Suppressor macrophage treated with lipopolysaccharide for 1 hour (primary cell): ENCODE measurements at regions not wholly inside any gene's neighbourhood (a gene's known extent, or its start where the extent isn't known, plus 50 kb on each side); places are given as distances from the start of the nearest gene placed in this dataset.

Experiments used
- DNase-seq, 3 donors: peaks; one replicate each; pipeline ENCODE4 v3.0.0-alpha.2; 2020 to 2022

DNA sequence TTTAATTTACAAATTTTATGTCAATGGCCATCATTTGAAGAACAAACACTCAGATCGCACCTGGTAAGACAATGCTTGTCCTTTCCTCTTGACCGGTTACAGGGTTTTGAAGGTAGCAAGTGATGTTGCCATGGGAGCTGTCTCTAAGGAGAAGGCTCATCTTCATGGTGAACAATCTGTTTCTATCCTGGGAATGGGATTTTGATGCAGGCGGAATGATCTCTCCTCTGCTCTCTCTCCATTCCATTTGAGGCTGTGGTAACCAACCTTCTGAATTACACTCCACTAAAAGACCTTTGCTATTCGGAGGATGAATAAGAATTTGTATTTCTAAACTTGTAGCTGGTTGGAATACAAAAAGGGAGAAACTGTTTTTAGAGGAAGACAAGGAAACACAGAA, 57.9 kb upstream of the SLC5A9 start:
- no peak for DNase-seq

GRCh38 chr1:48160486-48161132, 61.9 kb upstream of the SLC5A9 start:
- DNase-seq = no peak

GRCh38 chr1:48139275-48139674, 83.2 kb upstream of the SLC5A9 start:
- no peak for DNase-seq

DNA sequence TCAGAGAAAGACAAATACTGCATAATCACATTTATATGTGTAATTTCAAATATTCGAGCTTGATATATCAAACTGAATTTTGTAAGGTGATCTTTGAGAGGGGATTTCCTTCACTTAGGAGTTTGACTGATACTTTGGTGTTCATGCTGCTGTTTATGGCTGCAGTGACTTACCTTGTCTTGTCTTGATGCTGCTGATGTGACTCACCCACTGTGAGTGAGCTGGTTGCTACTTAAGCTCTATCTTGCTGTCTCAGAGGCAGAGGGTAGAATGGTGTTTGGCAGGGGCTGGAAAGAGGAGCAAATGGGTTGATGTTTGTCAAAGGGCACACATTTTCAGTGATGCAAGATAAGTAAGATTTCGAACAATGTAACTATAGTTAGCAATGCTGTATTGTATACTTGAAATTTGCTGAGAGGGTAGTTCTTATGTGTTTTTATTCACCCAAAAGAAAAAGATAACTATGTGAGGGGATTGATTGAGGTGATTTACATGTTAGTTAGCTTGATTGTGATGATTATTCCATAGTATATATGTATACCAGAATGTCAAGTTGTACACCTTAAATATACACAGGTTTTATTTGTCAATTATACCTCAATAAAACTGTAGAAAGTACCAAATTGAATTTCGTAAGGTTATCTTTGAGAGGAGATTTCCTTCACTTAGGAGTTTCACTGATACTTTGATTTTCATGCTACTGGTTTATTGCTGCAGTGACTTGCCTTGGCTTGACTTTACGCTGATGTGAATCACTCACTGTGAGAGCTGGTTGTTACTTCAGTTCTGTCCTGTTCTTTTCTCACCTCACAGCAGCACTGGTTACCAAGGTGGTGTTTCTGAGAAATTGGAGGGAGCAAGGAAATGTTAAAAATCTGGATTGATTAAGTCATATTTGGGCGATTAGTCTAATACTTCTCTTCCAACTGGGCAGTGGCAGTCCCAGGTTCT, 94.5 kb upstream of the SLC5A9 start:
- no peak for DNase-seq

- DNase-seq = no peak
Observed at GRCh38 chr1:48123647-48124046, 98.9 kb upstream of the SLC5A9 start.

DNA sequence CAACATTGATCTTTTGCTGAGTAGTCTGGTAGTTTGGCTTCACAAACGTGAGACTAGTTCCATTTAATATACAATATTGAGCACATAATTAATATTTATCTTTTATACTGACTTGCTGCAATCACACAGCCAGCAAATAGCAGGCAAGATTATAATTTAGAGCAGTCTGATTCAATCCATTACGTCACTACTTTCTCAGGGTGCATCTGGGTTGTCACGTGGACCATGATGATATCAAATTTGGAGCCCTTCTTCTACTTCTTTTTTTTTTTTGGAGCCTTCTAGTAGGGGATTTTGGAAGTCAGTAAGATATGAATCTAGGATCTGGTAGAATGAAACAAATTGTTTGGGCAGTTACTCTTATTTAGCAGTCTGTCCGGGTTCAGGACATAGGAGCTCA, 100.6 kb upstream of the SLC5A9 start:
- peak; percentile 30 to 45 (median 33) for DNase-seq

DNA sequence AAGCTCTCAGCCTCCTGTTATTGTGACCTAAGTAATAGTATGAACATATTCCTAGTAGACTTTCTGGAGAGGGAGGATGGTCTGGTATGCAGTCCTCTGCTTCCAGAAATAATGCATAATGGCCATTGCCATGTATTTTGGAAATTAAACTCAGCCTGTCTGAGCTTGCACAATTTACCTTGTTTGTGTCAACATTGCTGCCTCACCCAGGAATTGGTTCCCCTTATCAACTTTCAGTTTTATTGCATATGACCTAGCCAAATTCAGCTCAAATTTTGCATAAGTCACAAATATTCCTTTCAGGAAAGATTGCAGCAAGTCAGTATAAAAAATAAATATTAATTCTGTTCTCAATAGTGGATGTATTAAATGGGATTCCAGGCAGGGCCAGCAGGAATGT, 101.9 kb upstream of the SLC5A9 start:
- peak; percentile 12 to 37 (median 21) for DNase-seq

DNA sequence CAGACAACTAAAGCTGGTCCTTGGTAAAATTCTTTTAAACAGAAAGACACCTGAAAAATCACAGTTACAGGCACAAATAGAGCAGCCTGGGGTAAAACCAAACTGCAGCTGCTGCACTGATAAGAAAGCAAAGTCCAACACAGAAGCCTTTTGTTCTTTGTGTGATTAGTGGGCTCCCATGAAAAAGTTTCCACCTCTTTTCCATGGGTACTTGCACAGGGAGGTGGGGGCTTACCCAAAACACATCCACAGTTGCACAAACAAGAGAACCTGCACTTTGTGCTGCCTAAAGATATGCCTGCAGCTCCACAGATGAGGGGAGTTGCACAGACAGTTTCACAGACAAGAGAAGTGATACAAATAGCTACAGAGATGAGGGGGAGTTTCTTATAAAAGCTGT, 106.7 kb upstream of the SLC5A9 start:
- no peak for DNase-seq

GRCh38 chr1:48114596-48115382, 107.7 kb upstream of the SLC5A9 start:
- peak in 1 of 3 donors; percentile 11 for DNase-seq

DNA sequence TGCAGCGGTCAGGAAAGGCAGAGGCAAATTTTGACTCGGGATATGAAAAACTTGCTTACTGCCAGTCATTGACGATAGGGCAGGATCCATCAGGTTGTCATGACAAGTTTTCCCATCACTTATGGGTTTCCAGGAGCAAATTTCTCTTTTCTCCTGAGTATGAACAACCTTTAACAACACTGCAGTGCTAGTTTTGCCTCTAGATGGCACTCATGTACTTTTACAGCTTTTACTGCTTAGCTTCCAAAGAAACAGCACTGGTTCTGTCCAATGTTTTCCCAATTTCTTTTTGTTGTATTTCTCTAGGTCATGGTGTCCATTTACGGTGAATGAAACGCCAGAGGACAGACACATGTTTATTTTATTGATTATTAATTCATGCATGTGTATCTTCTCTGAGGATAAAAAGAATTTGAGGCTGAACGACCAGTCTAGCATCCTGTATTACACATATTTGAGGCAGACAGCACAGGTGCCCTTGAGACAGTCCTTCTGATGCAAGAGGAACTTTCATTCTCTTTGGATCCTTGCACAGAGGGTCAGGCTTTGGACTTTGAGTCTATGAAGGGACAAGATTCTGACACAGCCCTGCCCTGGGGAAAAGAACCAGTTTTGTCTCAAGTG, 112.3 kb upstream of the TRABD2B start:
- peak; percentile 67 to 83 (median 71) for DNase-seq

DNA sequence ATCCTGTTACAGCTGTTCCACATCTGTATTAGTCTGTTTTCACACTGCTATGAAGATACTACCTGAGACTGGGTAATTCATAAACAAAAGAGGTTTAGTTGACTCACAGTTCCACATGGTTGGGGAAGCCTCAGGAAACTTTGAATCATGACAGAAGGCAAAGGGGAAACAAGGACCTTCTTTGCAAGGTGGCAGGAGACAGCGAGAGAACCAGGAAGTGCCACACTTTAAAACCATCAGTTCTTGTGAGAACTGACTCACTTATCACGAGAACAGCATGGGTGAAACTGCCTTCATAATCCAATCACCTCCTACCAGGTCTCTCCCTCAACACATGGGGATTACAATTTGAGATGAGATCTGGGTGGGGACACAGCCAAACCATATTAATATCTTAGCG, 110.3 kb upstream of the TRABD2B start:
- DNase-seq = peak; percentile 25 to 35 (median 31)

- DNase-seq = no peak
Observed at GRCh38 chr1:48106049-48106448, 108.9 kb upstream of the TRABD2B start.

DNA sequence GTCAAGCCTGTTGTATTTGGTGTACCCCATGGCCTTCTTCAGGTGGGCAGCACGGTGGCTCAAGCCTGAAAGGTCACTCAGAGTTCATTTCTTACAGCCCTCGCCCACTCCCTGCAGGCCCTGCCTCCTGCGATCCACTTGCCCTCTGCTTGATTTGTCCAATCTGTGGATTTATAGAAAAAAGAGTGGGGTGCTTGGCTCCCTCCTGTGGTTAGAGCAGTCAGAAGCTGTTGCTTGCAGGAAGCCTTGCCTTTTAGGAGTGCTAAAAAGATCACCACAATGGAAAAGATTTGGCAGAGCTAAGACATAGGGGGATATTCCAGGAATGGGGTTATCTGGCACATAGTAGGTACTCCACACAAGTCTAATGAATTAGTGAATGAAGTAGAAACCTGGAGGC, 108.0 kb upstream of the TRABD2B start:
- no peak for DNase-seq

DNA sequence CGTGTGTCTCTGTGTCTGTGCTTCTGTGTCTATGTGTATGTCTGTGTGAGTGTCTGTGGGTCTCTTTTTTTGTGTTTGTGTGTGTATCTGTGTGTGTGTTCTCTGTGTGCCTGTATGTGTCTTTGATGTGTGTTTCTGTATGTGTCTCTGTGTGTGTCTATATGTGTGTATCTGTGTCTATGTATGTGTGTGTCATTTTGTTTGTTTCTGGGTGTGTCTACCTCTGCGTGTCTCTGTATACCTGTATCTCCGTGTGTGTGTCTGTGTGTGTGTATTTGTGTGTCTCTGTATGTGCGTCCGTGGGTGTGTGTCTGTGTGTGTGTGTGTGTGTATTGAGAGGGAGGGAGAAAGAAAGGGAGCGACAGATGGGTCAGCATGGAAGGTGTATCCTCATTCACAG, 106.3 kb upstream of the TRABD2B start:
- no peak for DNase-seq

GRCh38 chr1:48102766-48103165, 105.6 kb upstream of the TRABD2B start:
- DNase-seq = no peak

GRCh38 chr1:48099072-48099773, 102.0 kb upstream of the TRABD2B start:
- DNase-seq = no peak

GRCh38 chr1:48093696-48094528, 96.7 kb upstream of the TRABD2B start:
- DNase-seq = peak; percentile 25 to 54 (median 45)

DNA sequence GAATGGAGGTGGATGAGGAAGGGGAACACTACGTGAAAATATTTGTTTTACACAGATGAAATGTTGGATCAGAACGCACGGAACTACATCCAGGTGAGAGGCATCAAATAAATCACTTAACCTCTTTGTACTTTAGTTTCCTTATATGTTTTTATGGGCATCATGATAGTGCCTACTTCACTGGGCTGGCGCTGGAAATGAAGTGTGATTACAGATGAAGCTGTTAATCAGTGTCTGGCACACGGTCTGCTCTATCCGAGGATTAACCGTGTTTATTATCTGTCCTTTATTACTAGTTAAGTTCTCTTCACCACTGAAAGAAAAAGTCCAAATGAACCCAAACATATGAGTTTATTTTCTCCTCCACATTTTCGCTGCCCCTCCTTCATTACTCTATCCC, 96.0 kb upstream of the TRABD2B start:
- DNase-seq = no peak

- no peak for DNase-seq
Observed at GRCh38 chr1:48092401-48092800, 95.2 kb upstream of the TRABD2B start.

DNA sequence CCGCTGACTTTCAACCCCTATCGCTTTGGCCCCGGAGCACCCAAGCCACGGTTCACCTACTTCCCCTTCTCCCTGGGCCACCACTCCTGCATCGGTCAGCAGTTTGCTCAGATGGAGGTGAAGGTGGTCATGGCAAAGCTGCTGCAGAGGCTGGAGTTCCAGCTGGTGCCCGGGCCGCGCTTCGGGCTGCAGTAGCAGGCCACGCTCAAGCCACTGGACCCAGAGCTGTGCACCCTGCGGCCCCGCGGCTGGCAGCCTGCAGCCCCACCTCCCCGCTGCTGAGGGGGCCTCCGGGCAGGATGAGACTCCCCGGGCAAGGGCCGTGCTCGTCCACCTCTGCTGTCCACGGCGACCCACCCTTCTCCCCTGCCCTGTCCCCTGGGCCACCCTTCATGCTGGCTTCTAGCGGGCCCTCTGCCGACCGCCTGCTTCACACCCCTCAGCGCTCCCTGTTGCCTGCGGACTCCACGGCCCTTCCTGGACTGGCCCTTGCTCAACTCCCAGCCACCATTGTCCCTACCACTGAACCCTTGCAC, 92.2 kb upstream of the TRABD2B start:
- no peak for DNase-seq

- DNase-seq = no peak
Observed at GRCh38 chr1:48084826-48085225, 87.6 kb upstream of the TRABD2B start.
